ENCODE measurements at regions not wholly inside any gene's neighbourhood (a gene's known extent, or its start where the extent isn't known, plus 50 kb on each side); places are given as distances from the start of the nearest gene placed in this dataset.

DNA sequence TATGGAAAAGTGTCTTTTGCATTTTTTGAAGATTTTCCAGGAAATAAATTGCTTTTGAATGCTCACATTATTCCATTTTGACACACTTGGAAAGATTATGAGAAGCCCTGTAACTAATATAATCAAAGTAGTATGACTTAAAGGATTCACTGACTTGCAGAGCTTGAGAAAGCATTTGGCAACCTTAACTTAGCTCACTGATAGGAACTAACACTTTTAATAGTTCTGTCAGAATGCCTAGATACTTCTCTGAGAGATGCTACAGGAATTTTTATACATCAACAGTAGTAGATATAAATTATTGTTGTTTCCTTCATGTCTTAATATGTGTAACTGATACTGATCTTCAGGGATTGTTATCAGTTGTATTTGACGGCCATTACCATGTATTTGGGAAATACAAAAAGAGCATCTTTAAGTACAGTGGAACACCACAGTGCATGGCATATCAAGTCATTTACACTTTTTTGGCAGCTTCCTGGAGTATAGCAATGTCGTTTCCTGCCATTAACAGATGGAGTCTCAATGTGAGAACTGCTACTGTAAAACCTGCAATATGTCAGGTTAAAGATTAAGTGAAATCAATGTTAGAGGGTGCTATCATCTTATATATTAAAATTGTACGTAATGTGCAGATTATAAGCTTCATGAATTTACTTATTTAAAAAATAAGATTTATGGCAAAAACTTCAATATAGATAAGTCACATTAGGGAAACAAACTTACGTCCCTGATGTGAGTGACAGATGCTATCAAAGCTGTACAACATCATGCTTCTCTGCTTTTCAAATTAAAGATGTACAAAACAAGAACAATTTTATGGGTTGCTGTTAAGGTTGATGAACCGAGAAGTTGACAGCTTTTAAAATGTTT lies 1159.8 kb upstream of the MIR17HG start:
- 59% methylated on average over 5 of the region's 5 CpGs for WGBS
- Histone ChIP-seq H3K4me3 (ENCODE audit: low read depth, low read length) (no peak overlapping the region), H3K27ac (ENCODE audit: low read depth) (no peak overlapping the region), H3K4me1 (ENCODE audit: insufficient read depth) (no peaks in the 10 kb centered on the region), H3K36me3 (ENCODE audit: insufficient read depth) (peaks cover 1% of the 10 kb centered on the region)
- no peak for DNase-seq (ENCODE audit: extremely low spot score)

DNA sequence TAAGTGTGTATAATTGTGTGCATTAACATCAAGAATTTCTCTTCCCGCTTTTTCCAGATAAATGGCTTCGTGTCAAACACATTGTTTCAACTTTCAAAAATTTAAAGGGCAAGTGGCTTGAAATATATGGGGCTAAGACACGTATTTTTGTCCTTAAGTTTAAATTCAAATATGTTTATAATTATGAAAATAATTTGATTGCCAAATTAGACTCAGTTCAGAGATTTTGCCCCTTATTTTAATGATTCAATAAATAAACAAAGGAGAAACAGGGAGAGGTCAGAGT lies 1159.2 kb upstream of the MIR17HG start:
- no peak overlapping the region for H3K27ac ChIP-seq (ENCODE audit: low read depth)
- no peaks in the 10 kb centered on the region for H3K4me1 ChIP-seq (ENCODE audit: insufficient read depth)
- no peak for DNase-seq (ENCODE audit: extremely low spot score)
- H3K4me3 ChIP-seq (ENCODE audit: low read depth, low read length): no peak overlapping the region
- H3K36me3 ChIP-seq (ENCODE audit: insufficient read depth): peaks cover 1% of the 10 kb centered on the region
- WGBS: 77% methylated on average over 3 of the region's 3 CpGs

DNA sequence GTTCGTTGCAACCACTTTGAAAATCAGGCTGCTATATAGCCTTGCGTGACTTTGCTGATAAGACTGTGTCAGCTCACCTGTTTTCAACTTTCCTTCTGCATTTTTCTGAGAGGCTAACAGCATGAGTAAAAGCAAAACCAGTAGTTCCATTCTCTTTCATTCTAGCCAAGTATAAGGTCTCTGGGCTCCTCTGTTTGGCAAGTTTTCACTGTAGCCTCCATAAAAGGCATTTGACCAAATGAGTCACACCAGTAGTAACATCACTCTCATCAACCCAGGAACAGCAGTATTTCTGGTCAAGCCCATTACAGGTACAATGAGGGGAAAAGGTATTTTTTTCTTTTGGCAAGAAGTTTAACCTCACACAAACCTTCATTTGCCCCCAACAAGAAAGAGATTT lies 1149.8 kb upstream of the MIR17HG start:
- WGBS: 78% methylated on average over 2 of the region's 2 CpGs
- no peak for DNase-seq (ENCODE audit: extremely low spot score)
- no peaks in the 10 kb centered on the region for H3K36me3 ChIP-seq (ENCODE audit: insufficient read depth)
- no peak overlapping the region for H3K4me3 ChIP-seq (ENCODE audit: low read depth, low read length)
- H3K27ac ChIP-seq (ENCODE audit: low read depth): no peak overlapping the region
- no peaks in the 10 kb centered on the region for H3K4me1 ChIP-seq (ENCODE audit: insufficient read depth)

DNA sequence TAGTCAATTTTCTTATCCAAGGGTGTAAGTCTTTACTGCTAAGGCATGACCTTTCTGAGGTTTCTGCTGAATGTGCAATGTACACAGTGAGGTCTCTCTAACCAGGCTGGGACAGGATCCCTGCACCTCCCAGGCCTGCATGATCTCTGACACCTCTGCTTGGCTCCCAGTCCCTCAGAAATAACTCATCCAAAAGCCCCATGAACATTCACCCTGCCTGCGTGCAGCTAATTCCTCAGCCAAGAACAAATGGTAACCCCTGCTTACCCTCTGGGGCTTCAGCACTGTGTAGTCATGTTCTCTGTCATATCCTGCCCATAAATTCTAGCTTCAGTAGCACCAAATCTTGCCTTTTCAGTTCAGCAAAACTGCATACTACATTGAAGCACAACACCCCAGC lies 1146.3 kb upstream of the MIR17HG start:
- WGBS: 15% methylated on average over 1 of the region's 1 CpG
- H3K4me1 ChIP-seq (ENCODE audit: insufficient read depth): no peaks in the 10 kb centered on the region
- H3K27ac ChIP-seq (ENCODE audit: low read depth): no peak overlapping the region
- H3K4me3 ChIP-seq (ENCODE audit: low read depth, low read length): no peak overlapping the region
- no peaks in the 10 kb centered on the region for H3K36me3 ChIP-seq (ENCODE audit: insufficient read depth)
- DNase-seq (ENCODE audit: extremely low spot score): no peak

DNA sequence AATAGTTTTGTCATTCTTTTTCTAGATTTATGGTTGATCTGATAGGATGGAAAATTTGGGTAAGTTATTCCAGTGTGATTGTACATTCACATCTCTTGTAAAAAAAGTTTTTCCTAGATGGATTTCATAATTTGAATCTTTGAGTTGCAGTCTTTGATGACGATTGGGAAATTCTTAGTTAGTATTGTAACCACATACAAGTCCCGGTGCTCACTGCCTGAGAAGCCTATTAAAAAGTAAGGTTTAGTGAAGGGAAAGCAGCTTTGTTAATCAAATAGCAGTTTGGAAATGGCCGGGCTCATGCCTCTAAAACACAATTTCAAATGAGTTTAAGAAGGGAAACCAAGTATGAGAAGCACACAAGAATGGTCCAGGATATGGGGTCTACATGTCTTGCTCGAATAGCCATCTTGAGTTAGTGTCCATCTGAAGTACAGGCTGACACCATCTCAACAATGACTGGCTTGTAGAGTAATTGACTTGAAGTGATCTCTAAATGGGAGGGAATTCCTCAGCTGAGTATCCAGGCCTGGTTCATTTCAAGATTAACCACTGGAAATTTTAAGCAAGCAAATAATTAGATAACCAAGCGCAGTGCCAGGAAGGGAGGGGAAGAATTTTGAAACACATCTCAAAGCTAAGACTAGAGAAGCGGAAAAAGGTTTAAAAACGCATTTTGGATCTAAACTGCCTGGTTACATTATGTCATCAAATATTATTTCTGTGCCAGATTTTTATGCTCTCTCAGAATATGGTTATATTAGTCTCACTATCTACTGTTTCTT lies 1145.6 kb upstream of the MIR17HG start:
- Histone ChIP-seq H3K4me3 (ENCODE audit: low read depth, low read length) (no peak overlapping the region), H3K27ac (ENCODE audit: low read depth) (no peak overlapping the region), H3K36me3 (ENCODE audit: insufficient read depth) (no peaks in the 10 kb centered on the region), H3K4me1 (ENCODE audit: insufficient read depth) (no peaks in the 10 kb centered on the region)
- 47% methylated on average over 7 of the region's 7 CpGs for WGBS
- DNase-seq (ENCODE audit: extremely low spot score): no peak

DNA sequence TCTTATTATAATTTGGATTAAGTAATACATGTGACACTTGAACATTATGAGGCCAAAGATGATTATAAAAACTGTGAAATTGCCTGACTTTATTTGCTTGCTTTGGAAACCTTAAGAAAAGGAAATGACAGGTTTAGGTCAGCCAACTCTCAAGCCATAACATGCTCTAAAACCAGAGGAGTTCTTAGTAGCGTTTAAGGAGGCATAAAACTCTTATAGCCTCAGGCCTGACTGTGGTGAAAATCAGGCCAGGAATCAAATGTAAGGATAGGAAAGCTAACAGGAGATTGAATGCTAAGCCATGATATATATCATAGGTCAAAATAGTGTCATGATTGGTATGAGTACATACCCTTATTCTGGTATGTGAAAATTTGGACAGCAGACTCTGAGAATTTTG lies 1142.4 kb upstream of the MIR17HG start:
- H3K36me3 ChIP-seq (ENCODE audit: insufficient read depth): no peaks in the 10 kb centered on the region
- DNase-seq (ENCODE audit: extremely low spot score): no peak
- no peak overlapping the region for H3K27ac ChIP-seq (ENCODE audit: low read depth)
- 58% methylated on average over 1 of the region's 1 CpG for WGBS
- no peak overlapping the region for H3K4me3 ChIP-seq (ENCODE audit: low read depth, low read length)
- no peaks in the 10 kb centered on the region for H3K4me1 ChIP-seq (ENCODE audit: insufficient read depth)

DNA sequence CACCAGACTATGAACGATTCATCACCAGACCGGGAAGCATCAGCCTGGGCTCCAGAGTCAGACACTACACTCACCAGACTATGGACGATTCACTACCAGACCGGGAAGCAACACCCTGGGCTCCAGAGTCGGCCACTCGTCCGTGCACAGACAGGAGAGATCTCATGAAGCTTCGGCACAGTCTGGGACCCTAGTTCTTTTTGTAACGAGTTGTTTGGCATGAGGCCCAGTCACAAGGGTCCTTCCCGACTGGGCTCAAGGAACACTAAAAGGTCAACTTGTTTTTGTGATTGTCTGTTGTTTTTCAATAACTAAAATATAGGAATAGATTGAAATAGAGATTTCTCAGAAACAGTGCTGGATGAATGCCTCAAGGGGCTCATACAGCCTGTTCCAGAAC lies 1141.6 kb upstream of the MIR17HG start:
- Histone ChIP-seq H3K36me3 (ENCODE audit: insufficient read depth) (no peaks in the 10 kb centered on the region), H3K4me1 (ENCODE audit: insufficient read depth) (no peaks in the 10 kb centered on the region), H3K4me3 (ENCODE audit: low read depth, low read length) (no peak overlapping the region), H3K27ac (ENCODE audit: low read depth) (no peak overlapping the region)
- 87% methylated on average over 10 of the region's 10 CpGs for WGBS
- no peak for DNase-seq (ENCODE audit: extremely low spot score)

DNA sequence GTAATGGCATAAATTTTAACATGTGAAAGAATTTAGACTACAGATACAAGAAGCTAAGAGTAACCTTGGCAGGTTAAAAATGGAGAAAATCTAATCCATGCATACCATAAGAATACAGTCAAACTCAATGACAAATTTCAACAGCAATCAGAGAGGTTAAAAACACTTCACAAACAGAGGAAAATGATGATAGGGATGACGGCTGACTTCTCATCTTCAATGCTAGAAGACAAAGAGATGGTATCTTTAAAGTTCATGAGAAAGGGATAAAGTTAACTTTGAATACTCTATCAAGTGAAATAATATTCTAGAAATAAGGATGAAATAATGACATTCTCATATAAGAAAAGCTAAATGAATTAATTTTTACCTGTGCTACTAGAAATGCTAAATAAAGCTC lies 1130.2 kb upstream of the MIR17HG start:
- H3K36me3 ChIP-seq (ENCODE audit: insufficient read depth): no peaks in the 10 kb centered on the region
- DNase-seq (ENCODE audit: extremely low spot score): no peak
- H3K4me1 ChIP-seq (ENCODE audit: insufficient read depth): no peaks in the 10 kb centered on the region
- no peak overlapping the region for H3K4me3 ChIP-seq (ENCODE audit: low read depth, low read length)
- WGBS: 95% methylated on average over 1 of the region's 1 CpG
- no peak overlapping the region for H3K27ac ChIP-seq (ENCODE audit: low read depth)

DNA sequence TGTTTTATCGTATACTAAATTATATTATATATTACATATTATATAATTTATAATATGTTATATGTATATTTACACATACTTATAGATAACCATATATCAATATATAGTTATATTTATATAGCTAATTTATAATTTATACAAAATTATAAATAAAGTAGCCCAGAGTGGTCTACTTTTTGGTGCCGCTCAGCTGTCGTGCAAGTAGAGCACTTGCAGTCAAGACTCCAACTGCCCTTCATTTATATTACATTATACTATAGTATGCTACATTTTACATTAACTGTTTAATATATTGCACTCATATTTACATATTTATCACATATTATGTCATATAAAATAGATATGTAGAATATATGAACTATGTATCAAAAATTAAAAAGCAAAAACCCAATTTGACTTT lies 1124.7 kb upstream of the MIR17HG start:
- H3K36me3 ChIP-seq (ENCODE audit: insufficient read depth): no peaks in the 10 kb centered on the region
- no peak overlapping the region for H3K4me3 ChIP-seq (ENCODE audit: low read depth, low read length)
- no peak overlapping the region for H3K27ac ChIP-seq (ENCODE audit: low read depth)
- no peak for DNase-seq (ENCODE audit: extremely low spot score)
- WGBS: 96% methylated on average over 3 of the region's 3 CpGs
- H3K4me1 ChIP-seq (ENCODE audit: insufficient read depth): no peaks in the 10 kb centered on the region

DNA sequence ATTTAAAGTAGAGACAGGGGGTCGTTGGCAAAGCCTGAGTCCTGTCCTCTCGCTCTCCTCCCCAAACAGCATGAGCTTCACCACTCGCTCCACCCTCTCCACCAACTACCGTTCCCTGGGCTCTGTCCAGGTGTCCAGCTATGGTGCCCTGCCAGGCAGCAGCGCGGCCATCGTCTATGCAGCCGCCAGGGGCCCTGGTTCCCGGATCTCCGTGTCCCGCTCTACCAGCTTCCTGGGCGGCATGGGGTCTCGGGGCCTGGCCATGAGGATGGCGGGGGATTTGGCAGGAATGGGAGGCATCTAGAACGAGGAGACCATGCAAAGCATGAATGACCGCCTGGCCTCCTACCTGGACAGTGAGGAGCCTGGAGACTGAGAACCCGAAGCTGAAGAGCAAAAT lies 1117.2 kb upstream of the MIR17HG start:
- H3K36me3 ChIP-seq (ENCODE audit: insufficient read depth): no peaks in the 10 kb centered on the region
- H3K4me3 ChIP-seq (ENCODE audit: low read depth, low read length): no peak overlapping the region
- no peaks in the 10 kb centered on the region for H3K4me1 ChIP-seq (ENCODE audit: insufficient read depth)
- no peak for DNase-seq (ENCODE audit: extremely low spot score)
- WGBS: 94% methylated on average over 17 of the region's 17 CpGs
- no peak overlapping the region for H3K27ac ChIP-seq (ENCODE audit: low read depth)

DNA sequence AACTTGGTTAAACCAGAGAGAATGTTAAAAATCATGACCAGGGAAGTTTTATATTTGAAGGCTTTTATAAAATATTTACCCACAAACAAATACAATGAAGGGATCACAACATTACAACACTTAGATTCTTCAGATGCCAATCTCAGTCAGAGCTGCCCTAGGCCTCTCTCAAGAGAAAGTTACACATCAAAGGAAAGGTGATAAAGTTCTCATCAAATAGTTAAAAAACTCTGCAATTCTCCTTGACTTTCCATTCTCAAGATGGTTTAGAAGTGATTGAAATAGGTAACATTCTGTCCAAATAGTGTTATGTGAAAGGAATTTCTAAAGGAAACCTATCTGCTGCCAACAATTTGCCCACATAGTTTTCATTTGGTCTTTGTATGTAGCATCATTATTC lies 1115.2 kb upstream of the MIR17HG start:
- no peaks in the 10 kb centered on the region for H3K4me1 ChIP-seq (ENCODE audit: insufficient read depth)
- H3K27ac ChIP-seq (ENCODE audit: low read depth): no peak overlapping the region
- no peak for DNase-seq (ENCODE audit: extremely low spot score)
- H3K4me3 ChIP-seq (ENCODE audit: low read depth, low read length): no peak overlapping the region
- no peaks in the 10 kb centered on the region for H3K36me3 ChIP-seq (ENCODE audit: insufficient read depth)

DNA sequence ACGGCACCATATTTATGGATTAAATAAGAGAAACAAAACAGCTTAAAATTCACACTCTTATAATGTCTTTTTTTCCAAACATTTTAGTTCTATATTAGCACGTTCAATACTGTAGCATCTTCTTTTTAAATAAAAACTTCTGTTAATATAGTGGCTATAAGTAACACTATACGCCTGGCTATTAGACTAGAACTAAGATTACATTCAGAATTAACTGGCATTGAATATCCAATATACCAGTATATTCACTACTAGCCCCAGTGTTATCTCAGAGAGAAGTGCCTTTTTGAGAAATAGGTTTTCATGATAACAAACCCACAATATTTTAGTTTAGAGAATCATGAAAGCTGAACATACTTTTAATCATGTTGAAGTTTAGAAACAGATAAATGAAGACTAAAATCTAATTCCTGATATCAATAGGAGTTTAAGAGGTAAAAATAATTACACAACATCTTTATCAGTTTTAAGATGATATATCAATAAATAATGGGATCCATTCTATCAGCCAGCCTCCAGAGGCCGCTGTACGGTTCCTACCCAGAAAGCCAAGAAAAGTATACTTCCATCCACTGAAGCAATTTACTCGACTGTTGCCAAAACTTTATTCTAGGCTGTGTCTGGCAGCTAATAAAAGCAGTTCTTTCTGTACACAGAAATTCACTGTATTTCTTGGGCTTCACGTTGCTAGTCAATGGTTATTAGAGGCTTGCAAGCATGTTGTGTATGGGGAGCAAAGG lies 1113.4 kb upstream of the MIR17HG start:
- DNase-seq (ENCODE audit: extremely low spot score): no peak
- WGBS: 74% methylated on average over 7 of the region's 7 CpGs
- H3K4me3 ChIP-seq (ENCODE audit: low read depth, low read length): no peak overlapping the region
- no peaks in the 10 kb centered on the region for H3K4me1 ChIP-seq (ENCODE audit: insufficient read depth)
- H3K27ac ChIP-seq (ENCODE audit: low read depth): no peak overlapping the region
- no peaks in the 10 kb centered on the region for H3K36me3 ChIP-seq (ENCODE audit: insufficient read depth)

DNA sequence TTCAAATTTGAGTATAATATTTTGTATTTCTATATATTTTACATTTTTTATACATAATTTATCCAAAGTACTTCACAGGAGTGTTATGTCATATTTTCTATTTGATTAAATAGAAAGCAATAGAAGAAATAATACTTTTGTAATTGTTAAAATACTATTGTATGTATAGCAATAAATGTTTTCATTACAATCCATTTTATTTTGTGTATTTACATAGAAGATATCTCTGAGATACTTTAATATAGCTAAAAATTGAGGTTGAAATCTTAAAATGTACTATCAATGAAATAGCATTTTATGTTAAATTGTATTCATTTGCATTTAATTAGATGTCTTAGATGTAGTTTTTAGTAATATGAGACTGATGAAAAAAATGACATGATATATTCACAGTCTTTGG lies 1109.6 kb upstream of the MIR17HG start:
- DNase-seq (ENCODE audit: extremely low spot score): no peak
- no peaks in the 10 kb centered on the region for H3K4me1 ChIP-seq (ENCODE audit: insufficient read depth)
- H3K4me3 ChIP-seq (ENCODE audit: low read depth, low read length): no peak overlapping the region
- H3K27ac ChIP-seq (ENCODE audit: low read depth): no peak overlapping the region
- no peaks in the 10 kb centered on the region for H3K36me3 ChIP-seq (ENCODE audit: insufficient read depth)

DNA sequence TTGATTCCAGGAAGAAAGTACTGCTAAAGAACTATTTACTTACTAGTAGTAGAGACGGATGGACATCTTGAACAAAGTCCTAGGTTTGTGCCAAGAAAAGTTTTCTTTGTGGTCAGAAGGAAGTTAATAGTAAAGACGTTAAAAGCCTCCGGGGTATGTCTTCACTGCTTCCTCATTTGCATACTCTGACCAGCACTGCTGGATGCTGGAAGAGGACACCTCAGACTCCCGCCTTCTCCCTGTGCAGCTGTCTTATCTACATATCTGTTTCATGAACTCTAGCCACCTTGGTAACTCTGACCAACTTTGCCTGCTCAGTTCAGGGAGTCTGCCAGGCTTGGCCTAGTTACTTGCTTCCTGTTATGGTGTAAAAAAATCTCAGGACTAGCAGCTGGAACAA lies 1109.1 kb upstream of the MIR17HG start:
- WGBS: 23% methylated on average over 4 of the region's 4 CpGs
- no peaks in the 10 kb centered on the region for H3K36me3 ChIP-seq (ENCODE audit: insufficient read depth)
- no peaks in the 10 kb centered on the region for H3K4me1 ChIP-seq (ENCODE audit: insufficient read depth)
- H3K4me3 ChIP-seq (ENCODE audit: low read depth, low read length): no peak overlapping the region
- H3K27ac ChIP-seq (ENCODE audit: low read depth): no peak overlapping the region
- no peak for DNase-seq (ENCODE audit: extremely low spot score)

Measured in urinary bladder (tissue), 3 donors.